ENCODE measurements at regions not wholly inside any gene's neighbourhood (a gene's known extent, or its start where the extent isn't known, plus 50 kb on each side); places are given as distances from the start of the nearest gene placed in this dataset.
A peak's percentile ranks its signal among the peaks of the same experiment; 100 is the strongest.

GRCh38 chr1:229197265-229197585 is 73.7 kb upstream of the RAB4A start:
- Histone ChIP-seq H3K36me3 (no peaks in the 10 kb centered on the region), H3K27me3 (no peaks in the 10 kb centered on the region), H3K9me3 (no peaks in the 10 kb centered on the region), H3K4me3 (ENCODE audit: low read depth, low read length) (no peak overlapping the region), H3K4me1 (no peaks in the 10 kb centered on the region)
- no peak for DNase-seq
- TF ChIP-seq CTCF (IDR thresholded peaks at IDR 0.05; ENCODE audit: low read depth, low read length) = no peak

GRCh38 chr1:229199261-229200243 is 71.4 kb upstream of the RAB4A start:
- Histone ChIP-seq H3K4me1 (no peaks in the 10 kb centered on the region), H3K27me3 (no peaks in the 10 kb centered on the region), H3K36me3 (no peaks in the 10 kb centered on the region), H3K4me3 (ENCODE audit: low read depth, low read length) (no peak overlapping the region), H3K9me3 (no peaks in the 10 kb centered on the region)
- TF ChIP-seq CTCF (IDR thresholded peaks at IDR 0.05; ENCODE audit: low read depth, low read length) = no peak
- DNase-seq = no peak

- Histone ChIP-seq H3K9me3 (no peaks in the 10 kb centered on the region), H3K27me3 (no peaks in the 10 kb centered on the region), H3K4me1 (peaks cover 7% of the 10 kb centered on the region), H3K4me3 (ENCODE audit: low read depth, low read length) (no peak overlapping the region), H3K36me3 (no peaks in the 10 kb centered on the region)
- DNase-seq = peak; percentile 70
- no peak for TF ChIP-seq CTCF (IDR thresholded peaks at IDR 0.05; ENCODE audit: low read depth, low read length)
Observed at GRCh38 chr1:229203030-229203751, 67.7 kb upstream of the RAB4A start.

- no peak for DNase-seq
- TF ChIP-seq CTCF (IDR thresholded peaks at IDR 0.05; ENCODE audit: low read depth, low read length) = no peak
- Histone ChIP-seq H3K4me1 (peaks cover 7% of the 10 kb centered on the region), H3K9me3 (no peaks in the 10 kb centered on the region), H3K4me3 (ENCODE audit: low read depth, low read length) (no peak overlapping the region), H3K27me3 (no peaks in the 10 kb centered on the region), H3K36me3 (no peaks in the 10 kb centered on the region)
Observed at GRCh38 chr1:229203991-229204632, 66.8 kb upstream of the RAB4A start.

- H3K4me1 ChIP-seq = peaks cover 7% of the 10 kb centered on the region
- no peak for TF ChIP-seq CTCF (IDR thresholded peaks at IDR 0.05; ENCODE audit: low read depth, low read length)
- no peak for DNase-seq
- no peak overlapping the region for H3K4me3 ChIP-seq (ENCODE audit: low read depth, low read length)
- H3K36me3 ChIP-seq = no peaks in the 10 kb centered on the region
- H3K9me3 ChIP-seq = no peaks in the 10 kb centered on the region
- H3K27me3 ChIP-seq = no peaks in the 10 kb centered on the region
Observed at GRCh38 chr1:229204921-229205777, 65.8 kb upstream of the RAB4A start.

Data from BE2C (cell line).